BLaER1 (cell line): ENCODE measurements at regions not wholly inside any gene's neighbourhood (a gene's known extent, or its start where the extent isn't known, plus 50 kb on each side); places are given as distances from the start of the nearest gene placed in this dataset.

Source experiments
- H3K27ac ChIP-seq: shearing (Covaris generic); formaldehyde crosslinking; 2 replicates; pipeline ENCODE4 v1.8.1; 2022
- H3K27me3 ChIP-seq: shearing (Covaris generic); formaldehyde crosslinking; 2 replicates; pipeline ENCODE4 v1.8.1; 2022
- H3K36me3 ChIP-seq: shearing (Covaris generic); formaldehyde crosslinking; 2 replicates; pipeline ENCODE4 v1.8.1; 2022
- H3K4me1 ChIP-seq: shearing (Covaris generic); formaldehyde crosslinking; 2 replicates; pipeline ENCODE4 v1.8.1; 2022
- H3K4me2 ChIP-seq: shearing (Covaris generic); formaldehyde crosslinking; 2 replicates; pipeline ENCODE4 v1.8.1; 2022
- H3K4me3 ChIP-seq: shearing (Covaris generic); formaldehyde crosslinking; 2 replicates; pipeline ENCODE4 v1.8.1; 2022
- H3K9ac ChIP-seq: shearing (Covaris generic); formaldehyde crosslinking; 2 replicates; pipeline ENCODE4 v1.8.1; 2022
- H3K9me3 ChIP-seq: shearing (Covaris generic); formaldehyde crosslinking; 2 replicates; pipeline ENCODE4 v1.8.1; 2022
- H4K20me1 ChIP-seq: shearing (Covaris generic); formaldehyde crosslinking; 2 replicates; pipeline ENCODE4 v1.8.1; 2022
- Cebpa-rat ChIP-seq: shearing (Covaris generic); IDR thresholded peaks from 2 replicates; pipeline ENCODE4 v1.8.1; 2022

GRCh38 chrX:39469126-39469525 is 628.6 kb downstream of the BCOR start:
- H3K36me3 ChIP-seq: no peaks in the 10 kb centered on the region
- no peaks in the 10 kb centered on the region for H4K20me1 ChIP-seq
- H3K4me1 ChIP-seq: peaks cover 19% of the 10 kb centered on the region
- H3K9me3 ChIP-seq: no peaks in the 10 kb centered on the region
- H3K4me3 ChIP-seq: no peak overlapping the region
- H3K9ac ChIP-seq: no peak overlapping the region
- H3K4me2 ChIP-seq: no peak overlapping the region
- H3K27me3 ChIP-seq: no peaks in the 10 kb centered on the region
- TF ChIP-seq Cebpa-rat: no peak
- H3K27ac ChIP-seq: no peak overlapping the region

GRCh38 chrX:39470588-39471407 is 627.0 kb downstream of the BCOR start:
- Histone ChIP-seq H3K27me3 (no peaks in the 10 kb centered on the region), H3K4me3 (no peak overlapping the region), H3K36me3 (no peaks in the 10 kb centered on the region), H4K20me1 (no peaks in the 10 kb centered on the region), H3K4me1 (peaks cover 7% of the 10 kb centered on the region), H3K4me2 (no peak overlapping the region), H3K9ac (no peak overlapping the region), H3K27ac (no peak overlapping the region), H3K9me3 (no peaks in the 10 kb centered on the region)
- TF ChIP-seq Cebpa-rat: no peak

- no peak for TF ChIP-seq Cebpa-rat
- H3K27ac ChIP-seq: no peak overlapping the region
- no peak overlapping the region for H3K9ac ChIP-seq
- no peaks in the 10 kb centered on the region for H4K20me1 ChIP-seq
- no peaks in the 10 kb centered on the region for H3K9me3 ChIP-seq
- peaks cover 16% of the 10 kb centered on the region for H3K4me1 ChIP-seq
- H3K27me3 ChIP-seq: no peaks in the 10 kb centered on the region
- H3K4me2 ChIP-seq: no peak overlapping the region
- H3K4me3 ChIP-seq: no peak overlapping the region
- H3K36me3 ChIP-seq: no peaks in the 10 kb centered on the region
Observed at GRCh38 chrX:39472161-39472560, 625.6 kb downstream of the BCOR start.

GRCh38 chrX:39473812-39474211 is 623.9 kb downstream of the BCOR start:
- TF ChIP-seq Cebpa-rat: no peak
- no peaks in the 10 kb centered on the region for H3K9me3 ChIP-seq

GRCh38 chrX:39475372-39475771 is 622.4 kb downstream of the BCOR start:
- Histone ChIP-seq H3K9me3 (no peaks in the 10 kb centered on the region), H4K20me1 (no peaks in the 10 kb centered on the region), H3K27me3 (no peaks in the 10 kb centered on the region), H3K36me3 (no peaks in the 10 kb centered on the region), H3K9ac (no peak overlapping the region), H3K4me1 (peaks cover 46% of the 10 kb centered on the region), H3K27ac (no peak overlapping the region), H3K4me3 (no peak overlapping the region), H3K4me2 (no peak overlapping the region)
- TF ChIP-seq Cebpa-rat: no peak

More at GRCh38 chrX:39473812-39474211, 623.9 kb downstream of the BCOR start:
- H3K4me1 ChIP-seq: peaks cover 33% of the 10 kb centered on the region
- H4K20me1 ChIP-seq: no peaks in the 10 kb centered on the region
- H3K36me3 ChIP-seq: no peaks in the 10 kb centered on the region
- no peak overlapping the region for H3K9ac ChIP-seq
- H3K4me2 ChIP-seq: no peak overlapping the region
- H3K27ac ChIP-seq: no peak overlapping the region
- no peak overlapping the region for H3K4me3 ChIP-seq
- no peaks in the 10 kb centered on the region for H3K27me3 ChIP-seq

- Histone ChIP-seq H3K27me3 (no peaks in the 10 kb centered on the region), H3K36me3 (no peaks in the 10 kb centered on the region), H3K27ac (peak overlapping the region; percentile 71; the same call in 1 of the 2 replicates), H3K4me2 (peak overlapping the region; percentile 74; the same call in 1 of the 2 replicates), H4K20me1 (no peaks in the 10 kb centered on the region), H3K9me3 (no peaks in the 10 kb centered on the region), H3K4me3 (no peak overlapping the region), H3K4me1 (peaks cover 42% of the 10 kb centered on the region), H3K9ac (no peak overlapping the region)
- no peak for TF ChIP-seq Cebpa-rat
Observed at GRCh38 chrX:39476604-39477021, 621.1 kb downstream of the BCOR start.

- peaks cover 39% of the 10 kb centered on the region for H3K4me1 ChIP-seq
- H3K36me3 ChIP-seq: no peaks in the 10 kb centered on the region
- H3K4me2 ChIP-seq: peak overlapping the region; percentile 74
- H3K4me3 ChIP-seq: no peak overlapping the region; the same call in 1 of the 2 replicates
- no peaks in the 10 kb centered on the region for H3K27me3 ChIP-seq
- peak overlapping the region; percentile 71 for H3K27ac ChIP-seq
- no peak overlapping the region for H3K9ac ChIP-seq
- H3K9me3 ChIP-seq: no peaks in the 10 kb centered on the region
- H4K20me1 ChIP-seq: no peaks in the 10 kb centered on the region
- no peak for TF ChIP-seq Cebpa-rat
Observed at GRCh38 chrX:39477031-39477761, 620.6 kb downstream of the BCOR start.

GRCh38 chrX:39477762-39478120 is 620.0 kb downstream of the BCOR start:
- Histone ChIP-seq H3K27ac (peak overlapping the region; percentile 71), H4K20me1 (no peaks in the 10 kb centered on the region), H3K4me1 (peaks cover 39% of the 10 kb centered on the region), H3K36me3 (no peaks in the 10 kb centered on the region), H3K9me3 (no peaks in the 10 kb centered on the region), H3K9ac (no peak overlapping the region; the same call in 1 of the 2 replicates), H3K4me3 (no peak overlapping the region; the same call in 1 of the 2 replicates), H3K27me3 (no peaks in the 10 kb centered on the region), H3K4me2 (peak overlapping the region; percentile 74)
- no peak for TF ChIP-seq Cebpa-rat

- H3K27me3 ChIP-seq: no peaks in the 10 kb centered on the region
- peaks cover 50% of the 10 kb centered on the region for H3K4me1 ChIP-seq
- H3K36me3 ChIP-seq: no peaks in the 10 kb centered on the region
- H3K9ac ChIP-seq: no peak overlapping the region
- H4K20me1 ChIP-seq: no peaks in the 10 kb centered on the region
- 0 out of 2 replicates have a peak, but pooled peaks cover 5% of the 10 kb centered on the region for H3K9me3 ChIP-seq
- H3K27ac ChIP-seq: no peak overlapping the region
- TF ChIP-seq Cebpa-rat: no peak
- H3K4me2 ChIP-seq: no peak overlapping the region
- no peak overlapping the region for H3K4me3 ChIP-seq
Observed at GRCh38 chrX:39479856-39480255, 617.9 kb downstream of the BCOR start.

GRCh38 chrX:39480963-39481362 is 616.8 kb downstream of the BCOR start:
- TF ChIP-seq Cebpa-rat: no peak
- Histone ChIP-seq H4K20me1 (no peaks in the 10 kb centered on the region), H3K9ac (no peak overlapping the region)

More at GRCh38 chrX:39480963-39481362, 616.8 kb downstream of the BCOR start:
- Histone ChIP-seq H3K27me3 (no peaks in the 10 kb centered on the region), H3K4me1 (peaks cover 57% of the 10 kb centered on the region), H3K27ac (no peak overlapping the region), H3K4me2 (no peak overlapping the region), H3K9me3 (0 out of 2 replicates have a peak, but pooled peaks cover 5% of the 10 kb centered on the region), H3K4me3 (no peak overlapping the region), H3K36me3 (no peaks in the 10 kb centered on the region)
